Hepatocyte (in vitro differentiated cells): ENCODE measurements at regions not wholly inside any gene's neighbourhood (a gene's known extent, or its start where the extent isn't known, plus 50 kb on each side); places are given as distances from the start of the nearest gene placed in this dataset.
"Not testable (repeated sequence)": the region's sequence is repeated elsewhere in the genome, so short reads cannot be mapped to it uniquely, and the experiment has no call there.

ENCODE experiments used
- DNase-seq: peaks from one replicate; pipeline ENCODE4 v3.0.0-alpha.2; 2016; ENCODE audit warnings: low spot score
- H2AFZ ChIP-seq: fragments of 200-600 bp; sonication (generic); 2 replicates; pipeline ENCODE4 v1.6.0; 2016; ENCODE audit warnings: antibody characterized with exemption, mild to moderate bottlenecking
- H3K27ac ChIP-seq: fragments of 200-600 bp; sonication (generic); 2 replicates; pipeline ENCODE4 v1.5.1; 2016; ENCODE audit warnings: mild to moderate bottlenecking
- H3K27me3 ChIP-seq: fragments of 200-600 bp; sonication (generic); 2 replicates; pipeline ENCODE4 v1.6.1; 2016
- H3K36me3 ChIP-seq: fragments of 200-600 bp; sonication (generic); replicated peaks from 2 replicates; pipeline ENCODE4 v1.5.1; 2016; ENCODE audit warnings: low read depth; ENCODE audit not compliant: insufficient read depth
- H3K4me1 ChIP-seq: fragments of 200-600 bp; sonication (generic); 2 replicates; pipeline ENCODE4 v1.5.1; 2016; ENCODE audit warnings: mild to moderate bottlenecking, moderate library complexity; ENCODE audit not compliant: insufficient read depth
- H3K4me2 ChIP-seq: fragments of 200-600 bp; sonication (generic); 2 replicates; pipeline ENCODE4 v1.6.0; 2016
- H3K4me3 ChIP-seq: fragments of 200-600 bp; sonication (generic); 2 replicates; pipeline ENCODE4 v1.5.1; 2016; ENCODE audit warnings: mild to moderate bottlenecking
- H3K79me2 ChIP-seq: fragments of 200-600 bp; sonication (generic); 2 replicates; pipeline ENCODE4 v1.6.0; 2017; ENCODE audit warnings: mild to moderate bottlenecking
- H3K9me2 ChIP-seq: fragments of 200-600 bp; sonication (generic); replicated peaks from 2 replicates; pipeline ENCODE4 v1.6.0; 2017; ENCODE audit warnings: mild to moderate bottlenecking; ENCODE audit not compliant: insufficient read depth
- H3K9me3 ChIP-seq: fragments of 200-600 bp; sonication (generic); 2 replicates; pipeline ENCODE4 v1.5.1; 2016; ENCODE audit warnings: low read depth, mild to moderate bottlenecking
- H4K20me1 ChIP-seq: fragments of 200-600 bp; sonication (generic); 2 replicates; pipeline ENCODE4 v1.6.0; 2016; ENCODE audit warnings: mild to moderate bottlenecking; ENCODE audit not compliant: insufficient read depth, poor library complexity, severe bottlenecking
- EZH2 ChIP-seq: fragments of 200-600 bp; sonication (generic); IDR thresholded peaks from 2 replicates; pipeline ENCODE4 v1.6.1; 2016; ENCODE audit warnings: antibody characterized with exemption, mild to moderate bottlenecking, borderline replicate concordance
- EZH2phosphoT487 ChIP-seq: fragments of 200-600 bp; sonication (generic); IDR thresholded peaks from one replicate; pipeline ENCODE4 v1.6.1; 2018; ENCODE audit warnings: antibody characterized with exemption, mild to moderate bottlenecking, low read depth, moderate library complexity; ENCODE audit not compliant: unreplicated experiment, severe bottlenecking
- WGBS: methylation state at CpG from one replicate; pipeline ENCODE4 v1.1.6; 2016; ENCODE audit warnings: low lambda C conversion rate; ENCODE audit errors: missing lambda C conversion rate; 5-methylcytosine and 5-hydroxymethylcytosine counted together
- TF ChIP-seq, protein P1 (sequence below): fragments of 200-600 bp; sonication (generic); IDR thresholded peaks from 2 replicates; pipeline ENCODE4 v1.5.1; 2016; ENCODE audit warnings: antibody characterized with exemption, mild to moderate bottlenecking; ENCODE audit not compliant: poor library complexity

DNA sequence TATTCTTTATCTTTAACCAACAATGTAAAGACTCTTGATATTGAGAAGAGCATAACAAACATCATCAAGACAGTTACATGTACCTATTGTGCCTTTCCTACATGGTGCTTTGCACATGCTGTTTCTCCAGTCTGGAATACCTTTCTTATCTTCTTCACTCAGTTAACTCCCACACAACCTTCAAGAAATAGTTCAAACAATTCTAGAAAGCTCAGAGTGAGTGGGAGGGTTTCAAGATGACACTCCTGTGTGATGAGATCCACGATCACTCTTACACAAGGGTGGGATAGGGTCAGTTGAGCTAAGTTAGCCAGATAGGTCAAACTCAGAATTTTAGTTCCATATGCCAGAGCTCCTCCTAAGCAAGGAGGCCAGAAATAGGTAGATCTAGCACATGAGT lies 915.5 kb downstream of the NR2F1-AS1 start:
- Histone ChIP-seq H3K27ac (no peak overlapping the region), H3K9me3 (no peaks in the 10 kb centered on the region), H3K4me2 (no peak overlapping the region), H3K4me1 (no peaks in the 10 kb centered on the region), H3K9me2 (no peaks in the 10 kb centered on the region), H3K4me3 (no peak overlapping the region), H4K20me1 (no peaks in the 10 kb centered on the region), H3K36me3 (no peaks in the 10 kb centered on the region), H3K27me3 (no peaks in the 10 kb centered on the region), H2AFZ (no peak overlapping the region), H3K79me2 (no peaks in the 10 kb centered on the region)
- DNase-seq = no peak
- TF ChIP-seq EZH2phosphoT487 (no peak), EZH2 (no peak)
- TF ChIP-seq, protein P1, sequence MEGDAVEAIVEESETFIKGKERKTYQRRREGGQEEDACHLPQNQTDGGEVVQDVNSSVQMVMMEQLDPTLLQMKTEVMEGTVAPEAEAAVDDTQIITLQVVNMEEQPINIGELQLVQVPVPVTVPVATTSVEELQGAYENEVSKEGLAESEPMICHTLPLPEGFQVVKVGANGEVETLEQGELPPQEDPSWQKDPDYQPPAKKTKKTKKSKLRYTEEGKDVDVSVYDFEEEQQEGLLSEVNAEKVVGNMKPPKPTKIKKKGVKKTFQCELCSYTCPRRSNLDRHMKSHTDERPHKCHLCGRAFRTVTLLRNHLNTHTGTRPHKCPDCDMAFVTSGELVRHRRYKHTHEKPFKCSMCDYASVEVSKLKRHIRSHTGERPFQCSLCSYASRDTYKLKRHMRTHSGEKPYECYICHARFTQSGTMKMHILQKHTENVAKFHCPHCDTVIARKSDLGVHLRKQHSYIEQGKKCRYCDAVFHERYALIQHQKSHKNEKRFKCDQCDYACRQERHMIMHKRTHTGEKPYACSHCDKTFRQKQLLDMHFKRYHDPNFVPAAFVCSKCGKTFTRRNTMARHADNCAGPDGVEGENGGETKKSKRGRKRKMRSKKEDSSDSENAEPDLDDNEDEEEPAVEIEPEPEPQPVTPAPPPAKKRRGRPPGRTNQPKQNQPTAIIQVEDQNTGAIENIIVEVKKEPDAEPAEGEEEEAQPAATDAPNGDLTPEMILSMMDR = no peak
- 71% methylated on average over 1 of the region's 1 CpG for WGBS

DNA sequence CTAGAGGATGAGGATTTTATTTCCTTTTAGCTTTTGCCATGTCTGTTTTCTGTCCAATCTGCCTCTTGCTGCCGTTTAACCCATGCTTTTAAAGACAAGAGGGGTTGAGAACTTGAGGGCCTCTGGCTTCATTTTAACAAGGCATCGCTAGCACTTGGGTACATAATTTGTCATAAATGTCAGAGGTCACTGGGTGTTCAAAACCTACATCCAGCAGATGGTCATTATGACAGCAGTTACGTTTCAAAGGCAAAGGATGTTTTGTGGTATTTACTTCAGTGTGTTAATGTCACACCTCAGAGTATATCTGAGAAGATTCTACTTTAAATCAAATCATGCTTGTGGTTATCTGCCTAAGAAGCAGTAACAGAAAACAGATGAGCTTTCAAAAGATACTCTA lies 918.3 kb downstream of the NR2F1-AS1 start:
- H3K9me2 ChIP-seq = no peaks in the 10 kb centered on the region
- H3K4me1 ChIP-seq = no peaks in the 10 kb centered on the region
- H2AFZ ChIP-seq = no peak overlapping the region
- DNase-seq = no peak
- H4K20me1 ChIP-seq = no peaks in the 10 kb centered on the region
- H3K79me2 ChIP-seq = no peaks in the 10 kb centered on the region
- H3K36me3 ChIP-seq = no peaks in the 10 kb centered on the region
- H3K9me3 ChIP-seq = no peaks in the 10 kb centered on the region
- H3K4me3 ChIP-seq = no peak overlapping the region
- H3K4me2 ChIP-seq = no peak overlapping the region
- no peak overlapping the region for H3K27ac ChIP-seq
- WGBS = 48% methylated on average over 3 of the region's 3 CpGs
- TF ChIP-seq, protein P1 = no peak
- TF ChIP-seq EZH2phosphoT487 = no peak
- TF ChIP-seq EZH2 = no peak
- H3K27me3 ChIP-seq = no peaks in the 10 kb centered on the region

DNA sequence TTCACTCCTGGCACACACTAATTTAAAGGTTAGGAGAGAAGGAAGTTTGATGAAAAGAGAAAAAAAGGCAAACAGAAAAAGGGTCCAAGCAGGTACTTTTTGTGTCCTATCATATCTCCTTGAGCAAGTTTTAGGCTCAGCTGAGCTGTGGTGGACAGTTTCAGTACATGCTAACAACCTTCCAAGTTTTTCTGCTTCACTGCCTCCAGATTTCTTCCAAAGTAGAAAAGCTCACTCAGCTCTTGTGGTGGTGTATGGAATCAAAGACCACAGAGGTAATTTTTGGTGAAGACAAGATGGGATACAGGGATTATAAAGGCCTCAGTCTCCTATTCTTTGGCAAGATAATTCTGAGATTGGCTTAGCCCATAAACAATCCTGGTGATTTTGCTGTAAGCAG lies 921.8 kb downstream of the NR2F1-AS1 start:
- Histone ChIP-seq H3K27ac (no peak overlapping the region), H2AFZ (no peak overlapping the region), H3K36me3 (no peaks in the 10 kb centered on the region), H3K9me3 (no peaks in the 10 kb centered on the region), H3K27me3 (no peaks in the 10 kb centered on the region), H3K79me2 (no peaks in the 10 kb centered on the region), H3K9me2 (no peaks in the 10 kb centered on the region), H3K4me3 (no peak overlapping the region), H3K4me1 (no peaks in the 10 kb centered on the region), H3K4me2 (no peak overlapping the region), H4K20me1 (no peaks in the 10 kb centered on the region)
- DNase-seq = no peak
- TF ChIP-seq EZH2 (no peak), EZH2phosphoT487 (no peak)
- TF ChIP-seq, protein P1 = no peak

GRCh38 chr5:92654601-92655000 lies 926.4 kb downstream of the NR2F1-AS1 start:
- WGBS = 92% methylated on average over 3 of the region's 3 CpGs
- not testable (repeated sequence) for H3K9me3 ChIP-seq, H2AFZ ChIP-seq, H3K27ac ChIP-seq, H3K79me2 ChIP-seq, H3K4me1 ChIP-seq, H3K9me2 ChIP-seq, H3K27me3 ChIP-seq, H3K4me2 ChIP-seq, H3K36me3 ChIP-seq, DNase-seq, H4K20me1 ChIP-seq, H3K4me3 ChIP-seq
